ENCODE measurements at regions not wholly inside any gene's neighbourhood (a gene's known extent, or its start where the extent isn't known, plus 50 kb on each side); places are given as distances from the start of the nearest gene placed in this dataset.
"Not testable (repeated sequence)": the region's sequence is repeated elsewhere in the genome, so short reads cannot be mapped to it uniquely, and the experiment has no call there.

GRCh38 chr9:79431019-79431679 is 140.6 kb upstream of the TLE4 start:
- intact Hi-C loops (cut with micrococcal nuclease): no loop called here
- Mint-ChIP-seq H3K9me3 (peaks cover 0 to under 1% of the 10 kb centered on the region in 2 donors), H3K4me3 (no peak overlapping the region), H3K4me1 (no peaks in the 10 kb centered on the region), H3K27ac (no peak overlapping the region), H3K36me3 (peaks cover 3% of the 10 kb centered on the region), H3K27me3 (ENCODE audit: low read depth in 2 of 2) (peaks cover 2 to 4% of the 10 kb centered on the region in 2 donors)
- no peak for TF ChIP-seq CTCF (IDR thresholded peaks at IDR 0.05)
- 86% methylated on average over 4 of the region's 4 CpGs for WGBS (ENCODE audit: insufficient coverage)
- no peak overlapping the region for H3K27ac ChIP-seq (ENCODE audit: low read length)
- DNase-seq: no peak
- no peaks in the 10 kb centered on the region for H3K4me1 ChIP-seq (ENCODE audit: control insufficient read depth, insufficient read depth, low read length)
- ATAC-seq: no peak
- H3K27me3 ChIP-seq (ENCODE audit: control insufficient read depth, insufficient read depth, low read length): peaks cover 2% of the 10 kb centered on the region
- no peak overlapping the region for H3K4me3 ChIP-seq (ENCODE audit: low read length)
- peaks cover 8% of the 10 kb centered on the region for H3K9me3 ChIP-seq (ENCODE audit: control insufficient read depth, insufficient read depth, low read length)
- H3K36me3 ChIP-seq (ENCODE audit: control insufficient read depth, insufficient read depth, low read length): no peaks in the 10 kb centered on the region

- intact Hi-C loops (cut with micrococcal nuclease): no loop called here
- Mint-ChIP-seq H3K27ac (no peak overlapping the region), H3K4me3 (no peak overlapping the region), H3K9me3 (no peaks in the 10 kb centered on the region), H3K36me3 (no peaks in the 10 kb centered on the region), H3K4me1 (no peaks in the 10 kb centered on the region), H3K27me3 (ENCODE audit: low read depth in 2 of 2) (peaks cover 2 to 14% of the 10 kb centered on the region in 2 donors)
- H3K4me1 ChIP-seq (ENCODE audit: control insufficient read depth, insufficient read depth, low read length): no peaks in the 10 kb centered on the region
- WGBS (ENCODE audit: insufficient coverage): no CpG with 5 or more reads among the region's 1 CpG
- H3K36me3 ChIP-seq (ENCODE audit: control insufficient read depth, insufficient read depth, low read length): no peaks in the 10 kb centered on the region
- no peak overlapping the region for H3K4me3 ChIP-seq (ENCODE audit: low read length)
- H3K9me3 ChIP-seq (ENCODE audit: control insufficient read depth, insufficient read depth, low read length): no peaks in the 10 kb centered on the region
- peak in 1 of 2 donors; percentile 8 for DNase-seq
- H3K27ac ChIP-seq (ENCODE audit: low read length): no peak overlapping the region
- no peak for TF ChIP-seq CTCF (IDR thresholded peaks at IDR 0.05)
- ATAC-seq: no peak
- peaks cover 2% of the 10 kb centered on the region for H3K27me3 ChIP-seq (ENCODE audit: control insufficient read depth, insufficient read depth, low read length)
Observed at GRCh38 chr9:79432485-79432884, 139.3 kb upstream of the TLE4 start.

- peaks cover 2% of the 10 kb centered on the region for H3K27me3 ChIP-seq (ENCODE audit: control insufficient read depth, insufficient read depth, low read length)
- ATAC-seq (no peak), DNase-seq (no peak)
- intact Hi-C loops (cut with micrococcal nuclease): no loop called here
- H3K36me3 ChIP-seq (ENCODE audit: control insufficient read depth, insufficient read depth, low read length): no peaks in the 10 kb centered on the region
- Mint-ChIP-seq H3K9me3 (peaks cover 0 to 2% of the 10 kb centered on the region in 2 donors), H3K4me1 (no peaks in the 10 kb centered on the region), H3K27ac (no peak overlapping the region), H3K4me3 (no peak overlapping the region), H3K27me3 (ENCODE audit: low read depth in 2 of 2) (peaks cover 5 to 24% of the 10 kb centered on the region in 2 donors), H3K36me3 (no peaks in the 10 kb centered on the region)
- H3K4me3 ChIP-seq (ENCODE audit: low read length): no peak overlapping the region
- H3K27ac ChIP-seq (ENCODE audit: low read length): no peak overlapping the region
- no peaks in the 10 kb centered on the region for H3K9me3 ChIP-seq (ENCODE audit: control insufficient read depth, insufficient read depth, low read length)
- H3K4me1 ChIP-seq (ENCODE audit: control insufficient read depth, insufficient read depth, low read length): no peaks in the 10 kb centered on the region
- TF ChIP-seq CTCF (IDR thresholded peaks at IDR 0.05): no peak
Observed at GRCh38 chr9:79433703-79434102, 138.1 kb upstream of the TLE4 start.

GRCh38 chr9:79439221-79439620 is 132.5 kb upstream of the TLE4 start:
- H3K27ac ChIP-seq (ENCODE audit: low read length); H3K4me1 ChIP-seq (ENCODE audit: control insufficient read depth, insufficient read depth, low read length); H3K9me3 ChIP-seq (ENCODE audit: control insufficient read depth, insufficient read depth, low read length); H3K27me3 ChIP-seq (ENCODE audit: control insufficient read depth, insufficient read depth, low read length); H3K4me3 ChIP-seq (ENCODE audit: low read length); H3K36me3 ChIP-seq (ENCODE audit: control insufficient read depth, insufficient read depth, low read length); H3K4me3 Mint-ChIP-seq; ATAC-seq; intact Hi-C loops (cut with micrococcal nuclease); H3K36me3 Mint-ChIP-seq; H3K9me3 Mint-ChIP-seq; H3K27ac Mint-ChIP-seq; H3K4me1 Mint-ChIP-seq: not testable (repeated sequence)
- WGBS (ENCODE audit: insufficient coverage): 47% methylated on average over 19 of the region's 19 CpGs
- peak in 1 of 2 donors; percentile 13 for DNase-seq
- H3K27me3 Mint-ChIP-seq (ENCODE audit: low read depth in 2 of 2): peaks cover 4 to 35% of the 10 kb centered on the region in 2 donors
